Progenitor cell of endocrine pancreas (in vitro differentiated cells): ENCODE measurements at regions not wholly inside any gene's neighbourhood (a gene's known extent, or its start where the extent isn't known, plus 50 kb on each side); places are given as distances from the start of the nearest gene placed in this dataset.

ENCODE experiments used
- DNase-seq: peaks from one replicate; pipeline ENCODE4 v3.0.0; 2021; ENCODE audit warnings: low spot score; ENCODE audit not compliant: unreplicated experiment
- H3K27ac Mint-ChIP-seq: 2 replicates; pipeline ENCODE4 v1.8.0; 2021; ENCODE audit warnings: mild to moderate bottlenecking, moderate library complexity, mixed read lengths
- H3K27me3 Mint-ChIP-seq: 2 replicates; pipeline ENCODE4 v1.8.0; 2021; ENCODE audit warnings: mixed read lengths
- H3K36me3 Mint-ChIP-seq: 2 replicates; pipeline ENCODE4 v1.8.0; 2022; ENCODE audit warnings: mixed read lengths; ENCODE audit not compliant: insufficient read depth
- H3K4me1 Mint-ChIP-seq: 2 replicates; pipeline ENCODE4 v1.8.0; 2021; ENCODE audit warnings: low read depth, mixed read lengths
- H3K4me3 Mint-ChIP-seq: 2 replicates; pipeline ENCODE4 v1.8.0; 2021; ENCODE audit warnings: low read depth, mild to moderate bottlenecking, moderate library complexity, mixed read lengths
- H3K9me3 Mint-ChIP-seq: 2 replicates; pipeline ENCODE4 v1.8.0; 2021; ENCODE audit warnings: low read depth, mixed read lengths
- CTCF ChIP-seq: fragments of 200-600 bp; sonication (generic); IDR thresholded peaks from one replicate; pipeline ENCODE4 v1.5.0; 2021; ENCODE audit warnings: antibody characterized with exemption, mild to moderate bottlenecking; ENCODE audit not compliant: unreplicated experiment

GRCh38 chr12:91922674-91923073, 223.0 kb downstream of the BTG1 start:
- no peaks in the 10 kb centered on the region for H3K27me3 Mint-ChIP-seq
- peaks cover 16% of the 10 kb centered on the region for H3K9me3 Mint-ChIP-seq
- no peak overlapping the region for H3K4me3 Mint-ChIP-seq
- peaks cover 9% of the 10 kb centered on the region for H3K4me1 Mint-ChIP-seq
- TF ChIP-seq CTCF: no peak
- no peak overlapping the region for H3K27ac Mint-ChIP-seq
- H3K36me3 Mint-ChIP-seq: peaks cover 9% of the 10 kb centered on the region
- no peak for DNase-seq

GRCh38 chr12:91922139-91922538, 223.5 kb downstream of the BTG1 start:
- no peak for DNase-seq
- H3K36me3 Mint-ChIP-seq: peaks cover 9% of the 10 kb centered on the region
- peaks cover 16% of the 10 kb centered on the region for H3K9me3 Mint-ChIP-seq
- peaks cover 9% of the 10 kb centered on the region for H3K4me1 Mint-ChIP-seq
- no peak overlapping the region for H3K27ac Mint-ChIP-seq
- H3K27me3 Mint-ChIP-seq: no peaks in the 10 kb centered on the region
- no peak for TF ChIP-seq CTCF
- no peak overlapping the region for H3K4me3 Mint-ChIP-seq

GRCh38 chr12:91921555-91921954, 224.1 kb downstream of the BTG1 start:
- peaks cover 18% of the 10 kb centered on the region for H3K9me3 Mint-ChIP-seq
- peaks cover 5% of the 10 kb centered on the region for H3K4me1 Mint-ChIP-seq
- H3K27me3 Mint-ChIP-seq: no peaks in the 10 kb centered on the region
- H3K4me3 Mint-ChIP-seq: no peak overlapping the region
- no peak for DNase-seq
- H3K27ac Mint-ChIP-seq: no peak overlapping the region
- H3K36me3 Mint-ChIP-seq: peaks cover 7% of the 10 kb centered on the region
- no peak for TF ChIP-seq CTCF

GRCh38 chr12:91920741-91921140, 224.9 kb downstream of the BTG1 start:
- Mint-ChIP-seq H3K4me3 (no peak overlapping the region), H3K27me3 (no peaks in the 10 kb centered on the region), H3K4me1 (peaks cover 5% of the 10 kb centered on the region), H3K27ac (no peak overlapping the region), H3K9me3 (peaks cover 18% of the 10 kb centered on the region), H3K36me3 (peaks cover 7% of the 10 kb centered on the region)
- DNase-seq: no peak
- TF ChIP-seq CTCF: no peak

GRCh38 chr12:91920276-91920675, 225.4 kb downstream of the BTG1 start:
- H3K27me3 Mint-ChIP-seq: no peaks in the 10 kb centered on the region
- H3K36me3 Mint-ChIP-seq: peaks cover 7% of the 10 kb centered on the region
- no peak for DNase-seq
- peaks cover 18% of the 10 kb centered on the region for H3K9me3 Mint-ChIP-seq
- no peak overlapping the region for H3K27ac Mint-ChIP-seq
- H3K4me3 Mint-ChIP-seq: no peak overlapping the region
- TF ChIP-seq CTCF: no peak
- H3K4me1 Mint-ChIP-seq: peaks cover 5% of the 10 kb centered on the region
